HL-60 (cell line): ENCODE measurements at regions not wholly inside any gene's neighbourhood (a gene's known extent, or its start where the extent isn't known, plus 50 kb on each side); places are given as distances from the start of the nearest gene placed in this dataset.

Experiments used
- DNase-seq, 2 experiments: peaks; one replicate each; pipeline ENCODE4 v3.0.0-alpha.2; 2010 to 2020; ENCODE audit warnings: low read depth in 1 of 2, low spot score in 1 of 2
- H3K27ac ChIP-seq: fragments of 250-450 bp; sonication (Bioruptor Pico); replicated peaks from 2 replicates; pipeline ENCODE4 v1.5.1; 2020; ENCODE audit warnings: mild to moderate bottlenecking, moderate library complexity
- H3K27me3 ChIP-seq: fragments of 250-450 bp; sonication (Bioruptor Pico); 2 replicates; pipeline ENCODE4 v1.5.1; 2021; ENCODE audit warnings: mild to moderate bottlenecking, moderate library complexity; ENCODE audit not compliant: insufficient read depth, poor library complexity, severe bottlenecking
- H3K4me3 ChIP-seq: replicated peaks from 2 replicates; pipeline ENCODE4 v1.5.1; 2011; ENCODE audit warnings: mild to moderate bottlenecking, control low read depth, low read length; ENCODE audit not compliant: insufficient read depth
- GABPA ChIP-seq: IDR thresholded peaks from 2 replicates; pipeline ENCODE4 v1.6.1; 2012; ENCODE audit warnings: low read depth
- POLR2AphosphoS5 ChIP-seq: IDR thresholded peaks from 2 replicates; pipeline ENCODE4 v1.6.1; 2012; ENCODE audit warnings: low read depth
- SPI1 ChIP-seq: IDR thresholded peaks from 2 replicates; pipeline ENCODE4 v1.6.1; 2012; ENCODE audit warnings: low read depth, mild to moderate bottlenecking, borderline replicate concordance
- TF ChIP-seq, protein P1 (sequence below): IDR thresholded peaks from 2 replicates; pipeline ENCODE4 v1.6.1; 2012; ENCODE audit warnings: low read depth; ENCODE audit not compliant: insufficient replicate concordance
- TF ChIP-seq, protein P2 (sequence below): IDR thresholded peaks from one replicate; pipeline ENCODE4 v1.5.1; 2011; ENCODE audit warnings: low read length, control low read depth, inconsistent platforms; ENCODE audit not compliant: insufficient read depth

DNA sequence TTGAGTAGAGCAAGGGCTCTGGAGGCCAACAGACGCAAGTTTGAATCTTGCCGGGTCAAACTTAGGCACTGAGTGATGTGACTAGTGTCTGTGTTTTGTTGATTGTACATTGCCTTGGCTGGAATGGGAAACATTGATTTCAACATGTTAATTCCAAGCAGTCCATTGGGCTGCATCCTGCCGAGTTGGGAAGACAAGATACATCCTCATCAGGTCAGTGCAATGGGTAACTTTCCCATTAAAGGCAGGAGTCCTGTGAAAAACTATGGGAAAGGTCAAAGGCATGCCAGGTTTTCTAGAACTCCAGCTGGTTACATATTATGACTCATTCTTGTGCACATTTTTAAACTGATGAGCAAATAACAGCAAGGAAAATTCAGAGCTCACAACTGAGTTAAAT, 126.5 kb upstream of the ABCA1 start:
- Histone ChIP-seq H3K27ac (no peak overlapping the region), H3K4me3 (no peak overlapping the region), H3K27me3 (no peaks in the 10 kb centered on the region)
- DNase-seq: no peak
- TF ChIP-seq, protein P1, sequence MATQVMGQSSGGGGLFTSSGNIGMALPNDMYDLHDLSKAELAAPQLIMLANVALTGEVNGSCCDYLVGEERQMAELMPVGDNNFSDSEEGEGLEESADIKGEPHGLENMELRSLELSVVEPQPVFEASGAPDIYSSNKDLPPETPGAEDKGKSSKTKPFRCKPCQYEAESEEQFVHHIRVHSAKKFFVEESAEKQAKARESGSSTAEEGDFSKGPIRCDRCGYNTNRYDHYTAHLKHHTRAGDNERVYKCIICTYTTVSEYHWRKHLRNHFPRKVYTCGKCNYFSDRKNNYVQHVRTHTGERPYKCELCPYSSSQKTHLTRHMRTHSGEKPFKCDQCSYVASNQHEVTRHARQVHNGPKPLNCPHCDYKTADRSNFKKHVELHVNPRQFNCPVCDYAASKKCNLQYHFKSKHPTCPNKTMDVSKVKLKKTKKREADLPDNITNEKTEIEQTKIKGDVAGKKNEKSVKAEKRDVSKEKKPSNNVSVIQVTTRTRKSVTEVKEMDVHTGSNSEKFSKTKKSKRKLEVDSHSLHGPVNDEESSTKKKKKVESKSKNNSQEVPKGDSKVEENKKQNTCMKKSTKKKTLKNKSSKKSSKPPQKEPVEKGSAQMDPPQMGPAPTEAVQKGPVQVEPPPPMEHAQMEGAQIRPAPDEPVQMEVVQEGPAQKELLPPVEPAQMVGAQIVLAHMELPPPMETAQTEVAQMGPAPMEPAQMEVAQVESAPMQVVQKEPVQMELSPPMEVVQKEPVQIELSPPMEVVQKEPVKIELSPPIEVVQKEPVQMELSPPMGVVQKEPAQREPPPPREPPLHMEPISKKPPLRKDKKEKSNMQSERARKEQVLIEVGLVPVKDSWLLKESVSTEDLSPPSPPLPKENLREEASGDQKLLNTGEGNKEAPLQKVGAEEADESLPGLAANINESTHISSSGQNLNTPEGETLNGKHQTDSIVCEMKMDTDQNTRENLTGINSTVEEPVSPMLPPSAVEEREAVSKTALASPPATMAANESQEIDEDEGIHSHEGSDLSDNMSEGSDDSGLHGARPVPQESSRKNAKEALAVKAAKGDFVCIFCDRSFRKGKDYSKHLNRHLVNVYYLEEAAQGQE: no peak
- TF ChIP-seq POLR2AphosphoS5 (no peak), GABPA (no peak), SPI1 (no peak)
- TF ChIP-seq, protein P2, sequence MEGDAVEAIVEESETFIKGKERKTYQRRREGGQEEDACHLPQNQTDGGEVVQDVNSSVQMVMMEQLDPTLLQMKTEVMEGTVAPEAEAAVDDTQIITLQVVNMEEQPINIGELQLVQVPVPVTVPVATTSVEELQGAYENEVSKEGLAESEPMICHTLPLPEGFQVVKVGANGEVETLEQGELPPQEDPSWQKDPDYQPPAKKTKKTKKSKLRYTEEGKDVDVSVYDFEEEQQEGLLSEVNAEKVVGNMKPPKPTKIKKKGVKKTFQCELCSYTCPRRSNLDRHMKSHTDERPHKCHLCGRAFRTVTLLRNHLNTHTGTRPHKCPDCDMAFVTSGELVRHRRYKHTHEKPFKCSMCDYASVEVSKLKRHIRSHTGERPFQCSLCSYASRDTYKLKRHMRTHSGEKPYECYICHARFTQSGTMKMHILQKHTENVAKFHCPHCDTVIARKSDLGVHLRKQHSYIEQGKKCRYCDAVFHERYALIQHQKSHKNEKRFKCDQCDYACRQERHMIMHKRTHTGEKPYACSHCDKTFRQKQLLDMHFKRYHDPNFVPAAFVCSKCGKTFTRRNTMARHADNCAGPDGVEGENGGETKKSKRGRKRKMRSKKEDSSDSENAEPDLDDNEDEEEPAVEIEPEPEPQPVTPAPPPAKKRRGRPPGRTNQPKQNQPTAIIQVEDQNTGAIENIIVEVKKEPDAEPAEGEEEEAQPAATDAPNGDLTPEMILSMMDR: no peak

DNA sequence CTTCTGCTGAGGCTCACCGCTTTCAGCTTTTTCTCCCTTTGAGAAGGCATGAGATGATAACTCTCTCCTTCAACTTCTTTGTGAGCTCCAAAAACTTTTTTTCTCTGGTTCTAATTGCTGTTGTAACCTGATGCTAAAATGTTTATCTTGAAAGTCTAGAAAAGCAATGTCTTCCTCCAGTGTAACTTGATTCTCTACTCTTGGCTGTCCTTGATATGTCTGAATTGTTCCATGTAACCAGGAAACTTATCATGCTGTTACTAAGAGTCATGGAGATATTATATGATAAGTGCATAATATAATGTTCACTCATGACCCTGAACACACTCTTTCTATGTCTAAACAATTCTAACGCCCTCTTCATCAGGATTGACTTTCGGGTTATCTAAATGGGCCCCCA, 128.0 kb upstream of the ABCA1 start:
- Histone ChIP-seq H3K27me3 (no peaks in the 10 kb centered on the region), H3K4me3 (no peak overlapping the region), H3K27ac (no peak overlapping the region)
- DNase-seq: no peak
- TF ChIP-seq SPI1 (no peak), GABPA (no peak), POLR2AphosphoS5 (no peak)
- TF ChIP-seq, protein P2: no peak
- TF ChIP-seq, protein P1: no peak

DNA sequence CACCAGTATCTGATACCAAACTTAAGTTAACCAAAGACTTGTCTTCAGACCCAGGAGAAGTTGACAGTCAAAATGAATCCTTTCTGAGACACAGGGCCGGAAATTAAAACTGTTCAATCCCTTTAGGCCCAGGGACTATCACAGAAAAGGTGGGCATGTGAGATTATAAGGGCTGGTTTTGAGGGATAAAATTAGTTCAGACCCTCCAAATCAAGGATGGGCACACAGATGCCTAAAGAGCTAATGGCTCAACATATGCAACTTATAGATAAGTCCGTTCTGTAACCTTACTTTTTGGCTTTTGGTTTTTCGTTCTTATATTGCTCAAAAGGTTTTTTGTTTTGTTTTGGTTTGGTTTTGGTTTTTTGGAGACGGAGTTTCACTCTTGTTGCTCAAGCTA, 129.6 kb upstream of the ABCA1 start:
- Histone ChIP-seq H3K27ac (no peak overlapping the region), H3K4me3 (no peak overlapping the region), H3K27me3 (no peaks in the 10 kb centered on the region)
- TF ChIP-seq POLR2AphosphoS5 (no peak), SPI1 (no peak), GABPA (no peak)
- TF ChIP-seq, protein P2: no peak
- TF ChIP-seq, protein P1: no peak
- no peak for DNase-seq
